ENCODE measurements at regions not wholly inside any gene's neighbourhood (a gene's known extent, or its start where the extent isn't known, plus 50 kb on each side); places are given as distances from the start of the nearest gene placed in this dataset.
"Not testable (repeated sequence)": the region's sequence is repeated elsewhere in the genome, so short reads cannot be mapped to it uniquely, and the experiment has no call there.

- not testable (repeated sequence) for DNase-seq (ENCODE audit: low read depth)
These were observed 557.8 kb upstream of the C16orf82 start for GRCh38 chr16:26508946-26509345.

- no peak for DNase-seq (ENCODE audit: low read depth)
These were observed 555.8 kb upstream of the C16orf82 start for GRCh38 chr16:26510924-26511323.

GRCh38 chr16:26511463-26511862 lies 555.3 kb upstream of the C16orf82 start:
- DNase-seq (ENCODE audit: low read depth), result no peak

- no peak for DNase-seq (ENCODE audit: low read depth)
These were observed 545.1 kb upstream of the C16orf82 start for GRCh38 chr16:26521626-26522025.

GRCh38 chr16:26524281-26524680 lies 542.4 kb upstream of the C16orf82 start:
- DNase-seq (ENCODE audit: low read depth), result no peak

- no peak for DNase-seq (ENCODE audit: low read depth)
These were observed 541.9 kb upstream of the C16orf82 start for GRCh38 chr16:26524846-26525245.

- no peak for DNase-seq (ENCODE audit: low read depth)
These were observed 540.9 kb upstream of the C16orf82 start for GRCh38 chr16:26525856-26526255.

GRCh38 chr16:26526633-26527032 lies 540.1 kb upstream of the C16orf82 start:
- no peak for DNase-seq (ENCODE audit: low read depth)

- DNase-seq (ENCODE audit: low read depth), result no peak
These were observed 536.0 kb upstream of the C16orf82 start for GRCh38 chr16:26530584-26531289.

- DNase-seq (ENCODE audit: low read depth), result no peak
These were observed 535.4 kb upstream of the C16orf82 start for GRCh38 chr16:26531290-26531730.

GRCh38 chr16:26532456-26532855 lies 534.3 kb upstream of the C16orf82 start:
- DNase-seq (ENCODE audit: low read depth), result no peak

GRCh38 chr16:26542198-26542597 lies 524.5 kb upstream of the C16orf82 start:
- DNase-seq (ENCODE audit: low read depth), result no peak

GRCh38 chr16:26546573-26546972 lies 520.2 kb upstream of the C16orf82 start:
- no peak for DNase-seq (ENCODE audit: low read depth)

- no peak for DNase-seq (ENCODE audit: low read depth)
These were observed 519.0 kb upstream of the C16orf82 start for GRCh38 chr16:26547681-26548080.

GRCh38 chr16:26550111-26550610 lies 516.6 kb upstream of the C16orf82 start:
- DNase-seq (ENCODE audit: low read depth), result no peak

- no peak for DNase-seq (ENCODE audit: low read depth)
These were observed 512.7 kb upstream of the C16orf82 start for GRCh38 chr16:26554030-26554429.

GRCh38 chr16:26561303-26561702 lies 505.4 kb upstream of the C16orf82 start:
- DNase-seq (ENCODE audit: low read depth), result no peak

- no peak for DNase-seq (ENCODE audit: low read depth)
These were observed 503.7 kb upstream of the C16orf82 start for GRCh38 chr16:26563018-26563417.

GRCh38 chr16:26567356-26567755 lies 499.4 kb upstream of the C16orf82 start:
- DNase-seq (ENCODE audit: low read depth), result no peak

GRCh38 chr16:26569793-26570192 lies 496.9 kb upstream of the C16orf82 start:
- no peak for DNase-seq (ENCODE audit: low read depth)

- DNase-seq (ENCODE audit: low read depth), result no peak
These were observed 488.0 kb upstream of the C16orf82 start for GRCh38 chr16:26578748-26579147.

- no peak for DNase-seq (ENCODE audit: low read depth)
These were observed 482.9 kb upstream of the C16orf82 start for GRCh38 chr16:26583803-26584202.

- DNase-seq (ENCODE audit: low read depth), result no peak
These were observed 473.0 kb upstream of the C16orf82 start for GRCh38 chr16:26593700-26594099.

GRCh38 chr16:26594666-26595065 lies 472.1 kb upstream of the C16orf82 start:
- DNase-seq (ENCODE audit: low read depth), result no peak
